Brain microvascular endothelial cell (primary cell): ENCODE measurements at regions not wholly inside any gene's neighbourhood (a gene's known extent, or its start where the extent isn't known, plus 50 kb on each side); places are given as distances from the start of the nearest gene placed in this dataset.
A peak's percentile ranks its signal among the peaks of the same experiment; 100 is the strongest.
"Not testable (repeated sequence)": the region's sequence is repeated elsewhere in the genome, so short reads cannot be mapped to it uniquely, and the experiment has no call there.

Experiments
- DNase-seq: peaks from one replicate; pipeline ENCODE4 v3.0.0-alpha.2; 2020
- H3K27ac ChIP-seq: fragments of 250-450 bp; sonication (Bioruptor Pico); 2 replicates; pipeline ENCODE4 v1.5.1; 2020; ENCODE audit warnings: mild to moderate bottlenecking, moderate library complexity
- H3K27me3 ChIP-seq: fragments of 250-450 bp; sonication (Bioruptor Pico); replicated peaks from 2 replicates; pipeline ENCODE4 v1.5.1; 2020; ENCODE audit warnings: mild to moderate bottlenecking
- H3K36me3 ChIP-seq: fragments of 250-450 bp; sonication (Bioruptor Pico); replicated peaks from 2 replicates; pipeline ENCODE4 v1.5.1; 2020; ENCODE audit warnings: mild to moderate bottlenecking
- H3K4me3 ChIP-seq: 2 replicates; pipeline ENCODE4 v1.5.1; 2011; ENCODE audit warnings: low read depth, mild to moderate bottlenecking, control low read depth, low read length, moderate library complexity
- CTCF ChIP-seq: IDR thresholded peaks from 2 replicates; pipeline ENCODE4 v1.5.1; 2011; ENCODE audit warnings: low read depth, mild to moderate bottlenecking, moderate library complexity, low read length, control low read depth, inconsistent platforms; ENCODE audit errors: missing control alignments
- in situ Hi-C: cut with HindIII; loops from 2 replicates; pipeline ENCODE4 v1.10.0; 2017; ENCODE audit warnings: low sequenced_read_pairs, low pct_ligation_motif_present

- in situ Hi-C loops, result no loop called here
Measured at GRCh38 chr20:47428164-47428563, 71.7 kb upstream of the ZMYND8 start.

GRCh38 chr20:47428851-47429336 lies 72.4 kb upstream of the ZMYND8 start:
- in situ Hi-C loops, result no loop called here
- no peak for TF ChIP-seq CTCF

More at GRCh38 chr20:47428164-47428563, 71.7 kb upstream of the ZMYND8 start:
- H3K36me3 ChIP-seq, result no peaks in the 10 kb centered on the region
- no peak for TF ChIP-seq CTCF
- no peak overlapping the region for H3K4me3 ChIP-seq
- H3K27ac ChIP-seq, result no peak overlapping the region
- no peak for DNase-seq
- H3K27me3 ChIP-seq, result no peaks in the 10 kb centered on the region

DNA sequence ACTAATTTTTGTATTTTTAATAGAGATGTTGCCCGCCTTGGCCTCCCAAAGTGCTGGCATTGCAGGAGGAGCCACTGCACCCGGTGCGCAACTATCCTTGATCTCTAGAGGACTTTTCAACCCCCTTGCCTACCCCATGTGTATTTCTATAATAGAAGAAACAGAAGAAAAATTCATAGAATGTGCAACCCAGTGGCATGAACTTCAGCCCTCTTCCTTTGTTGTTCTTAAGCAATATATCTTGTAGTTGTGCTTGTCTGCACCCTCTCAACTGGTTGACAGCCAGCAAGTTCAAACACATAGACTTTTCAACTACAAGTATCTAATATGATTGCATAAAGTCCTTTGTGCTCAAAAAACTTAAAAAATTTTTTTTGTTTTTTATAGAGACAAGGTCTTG lies 72.3 kb upstream of the NCOA3 start:
- no peak for TF ChIP-seq CTCF
- in situ Hi-C loops, result no loop called here
- Histone ChIP-seq H3K27me3 (no peaks in the 10 kb centered on the region), H3K27ac (no peak overlapping the region), H3K36me3 (no peaks in the 10 kb centered on the region), H3K4me3 (no peak overlapping the region)
- no peak for DNase-seq

More at GRCh38 chr20:47428851-47429336, 72.4 kb upstream of the ZMYND8 start:
- Histone ChIP-seq H3K4me3 (no peak overlapping the region), H3K27me3 (no peaks in the 10 kb centered on the region), H3K36me3 (no peaks in the 10 kb centered on the region), H3K27ac (no peak overlapping the region)
- no peak for DNase-seq

DNA sequence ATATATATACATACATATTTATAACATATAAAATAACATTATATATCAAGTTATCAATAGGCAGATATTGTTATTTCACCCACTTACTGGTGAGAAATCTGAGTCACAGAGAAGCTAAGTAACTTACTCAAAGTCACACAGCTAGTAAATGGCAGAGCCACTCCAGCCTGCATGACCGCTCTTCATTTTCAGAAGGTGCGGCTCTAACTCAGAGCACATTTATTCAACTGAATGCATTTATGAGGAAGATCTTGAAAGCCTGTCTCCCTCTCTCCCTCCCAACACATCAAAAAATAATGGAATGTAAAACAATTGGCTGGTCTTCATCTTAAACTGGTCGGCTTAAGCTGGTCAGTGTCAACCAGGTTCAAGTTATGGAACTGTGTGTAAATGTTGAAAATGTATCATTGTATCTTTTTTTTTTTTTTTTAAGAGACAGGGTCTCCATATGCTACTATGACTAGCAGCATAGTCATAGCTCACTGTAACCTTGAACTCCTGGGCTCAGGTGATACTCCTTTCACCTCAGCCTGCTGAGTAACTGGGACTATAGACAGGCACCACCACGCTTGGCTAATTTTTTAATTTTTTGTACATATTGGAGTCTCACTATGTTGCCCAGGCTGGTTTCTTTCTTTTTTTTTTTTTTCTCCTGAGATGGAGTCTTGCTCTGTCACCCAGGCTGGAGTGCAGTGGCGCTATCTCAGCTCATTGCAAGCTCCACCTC lies 70.7 kb upstream of the NCOA3 start:
- in situ Hi-C loops, result no loop called here
- no peak overlapping the region for H3K4me3 ChIP-seq

GRCh38 chr20:47432834-47433210 lies 68.9 kb upstream of the NCOA3 start:
- no peak for DNase-seq
- no peak for TF ChIP-seq CTCF
- Histone ChIP-seq H3K36me3 (no peaks in the 10 kb centered on the region), H3K4me3 (no peak overlapping the region), H3K27me3 (no peaks in the 10 kb centered on the region), H3K27ac (no peak overlapping the region)
- in situ Hi-C loops, result no loop called here

More for the DNA sequence above, 70.7 kb upstream of the NCOA3 start:
- no peak for TF ChIP-seq CTCF
- no peaks in the 10 kb centered on the region for H3K27me3 ChIP-seq
- no peak for DNase-seq
- no peaks in the 10 kb centered on the region for H3K36me3 ChIP-seq
- no peak overlapping the region for H3K27ac ChIP-seq

- in situ Hi-C loops, H3K27me3 ChIP-seq, H3K4me3 ChIP-seq, H3K27ac ChIP-seq, H3K36me3 ChIP-seq: not testable (repeated sequence)
- peak; percentile 55 for DNase-seq
Measured at GRCh38 chr20:47434128-47434779, 67.4 kb upstream of the NCOA3 start.
